Loucy (cell line): ENCODE measurements at regions not wholly inside any gene's neighbourhood (a gene's known extent, or its start where the extent isn't known, plus 50 kb on each side); places are given as distances from the start of the nearest gene placed in this dataset.
"Not testable (repeated sequence)": the region's sequence is repeated elsewhere in the genome, so short reads cannot be mapped to it uniquely, and the experiment has no call there.

Experiments
- H2AFZ ChIP-seq: fragments of 200-600 bp; sonication (generic); 2 replicates; pipeline ENCODE4 v1.6.0; 2016; ENCODE audit warnings: antibody characterized with exemption, mild to moderate bottlenecking, low read length, moderate library complexity
- H3F3A ChIP-seq: fragments of 200-600 bp; 2 replicates; pipeline ENCODE4 v1.6.0; 2016; ENCODE audit warnings: antibody characterized with exemption, low read depth, mild to moderate bottlenecking
- H3K27me3 ChIP-seq: fragments of 200-600 bp; sonication (generic); 2 replicates; pipeline ENCODE4 v1.6.1; 2014; ENCODE audit warnings: low read length, mild to moderate bottlenecking; ENCODE audit not compliant: insufficient read depth, poor library complexity, severe bottlenecking
- H3K36me3 ChIP-seq: fragments of 200-600 bp; sonication (generic); 2 replicates; pipeline ENCODE4 v1.6.1; 2016; ENCODE audit warnings: low read length; ENCODE audit not compliant: insufficient read depth
- H3K4me1 ChIP-seq: fragments of 200-600 bp; sonication (generic); 2 replicates; pipeline ENCODE4 v1.5.1; 2014; ENCODE audit warnings: low read length, mild to moderate bottlenecking; ENCODE audit not compliant: insufficient read depth, poor library complexity, severe bottlenecking
- H3K4me2 ChIP-seq: fragments of 200-600 bp; sonication (generic); 2 replicates; pipeline ENCODE4 v1.6.0; 2014; ENCODE audit warnings: antibody characterized with exemption, low read length, low read depth, mild to moderate bottlenecking; ENCODE audit not compliant: poor library complexity, severe bottlenecking
- H3K4me3 ChIP-seq: fragments of 200-600 bp; sonication (generic); 2 replicates; pipeline ENCODE4 v1.5.1; 2014; ENCODE audit warnings: low read length, mild to moderate bottlenecking, mixed read lengths; ENCODE audit not compliant: poor library complexity, severe bottlenecking
- H3K79me2 ChIP-seq: fragments of 200-600 bp; sonication (generic); 2 replicates; pipeline ENCODE4 v1.6.1; 2014; ENCODE audit warnings: low read length; ENCODE audit not compliant: insufficient read depth
- H3K9ac ChIP-seq: fragments of 200-600 bp; sonication (generic); 2 replicates; pipeline ENCODE4 v1.6.0; 2014; ENCODE audit warnings: mild to moderate bottlenecking, low read depth, low read length, moderate library complexity; ENCODE audit not compliant: poor library complexity, severe bottlenecking
- H3K9me2 ChIP-seq: fragments of 200-600 bp; sonication (generic); replicated peaks from 2 replicates; pipeline ENCODE4 v1.6.1; 2016; ENCODE audit warnings: low read depth, low read length, mixed read lengths
- H3K9me3 ChIP-seq: fragments of 200-600 bp; sonication (generic); 2 replicates; pipeline ENCODE4 v1.6.1; 2014; ENCODE audit warnings: mild to moderate bottlenecking, antibody characterized with exemption, low read length, low read depth; ENCODE audit not compliant: insufficient read depth
- H4K20me1 ChIP-seq: fragments of 200-600 bp; sonication (generic); 2 replicates; pipeline ENCODE4 v1.6.0; 2014; ENCODE audit warnings: antibody characterized with exemption, low read length, mild to moderate bottlenecking; ENCODE audit not compliant: insufficient read depth, poor library complexity, severe bottlenecking
- CTCF ChIP-seq: fragments of 200-600 bp; sonication (generic); conservative IDR thresholded peaks from 2 replicates; pipeline ENCODE4 v1.5.1; 2014; ENCODE audit warnings: mild to moderate bottlenecking, antibody characterized with exemption, low read length
- EZH2phosphoT487 ChIP-seq: fragments of 200-600 bp; IDR thresholded peaks from 2 replicates; pipeline ENCODE4 v1.6.1; 2018; ENCODE audit warnings: antibody characterized with exemption, mild to moderate bottlenecking, moderate library complexity, borderline replicate concordance

- H4K20me1 ChIP-seq = no peaks in the 10 kb centered on the region
- H3K9ac ChIP-seq = no peak overlapping the region
- no peaks in the 10 kb centered on the region for H3F3A ChIP-seq
- H3K4me1 ChIP-seq = no peaks in the 10 kb centered on the region
- H3K79me2 ChIP-seq = no peaks in the 10 kb centered on the region
- no peak for TF ChIP-seq CTCF
- no peaks in the 10 kb centered on the region for H3K27me3 ChIP-seq
- H3K4me3 ChIP-seq = no peak overlapping the region
- no peaks in the 10 kb centered on the region for H3K9me3 ChIP-seq
- H3K9me2 ChIP-seq = no peaks in the 10 kb centered on the region
- H2AFZ ChIP-seq = no peak overlapping the region
- H3K4me2 ChIP-seq = no peak overlapping the region
- H3K36me3 ChIP-seq = no peaks in the 10 kb centered on the region
Measured at GRCh38 chr11:21986361-21986760, 206.5 kb upstream of the ANO5 start.

GRCh38 chr11:21987261-21987660 is 205.6 kb upstream of the ANO5 start:
- H2AFZ ChIP-seq = no peak overlapping the region
- H3K27me3 ChIP-seq = no peaks in the 10 kb centered on the region
- no peak overlapping the region for H3K4me3 ChIP-seq
- H3K4me2 ChIP-seq = no peak overlapping the region
- H3K36me3 ChIP-seq = no peaks in the 10 kb centered on the region
- H3K4me1 ChIP-seq = no peaks in the 10 kb centered on the region
- H3F3A ChIP-seq = no peaks in the 10 kb centered on the region
- no peaks in the 10 kb centered on the region for H4K20me1 ChIP-seq
- no peaks in the 10 kb centered on the region for H3K79me2 ChIP-seq
- no peaks in the 10 kb centered on the region for H3K9me2 ChIP-seq
- no peak overlapping the region for H3K9ac ChIP-seq
- TF ChIP-seq CTCF = no peak
- TF ChIP-seq EZH2phosphoT487 = no peak
- no peaks in the 10 kb centered on the region for H3K9me3 ChIP-seq

GRCh38 chr11:21988477-21988876 is 204.4 kb upstream of the ANO5 start:
- Histone ChIP-seq H3K79me2 (no peaks in the 10 kb centered on the region), H2AFZ (no peak overlapping the region), H3K9ac (no peak overlapping the region), H3K4me2 (no peak overlapping the region), H3K9me2 (no peaks in the 10 kb centered on the region), H3K4me3 (no peak overlapping the region), H3K9me3 (no peaks in the 10 kb centered on the region), H3K4me1 (no peaks in the 10 kb centered on the region), H4K20me1 (no peaks in the 10 kb centered on the region), H3K27me3 (no peaks in the 10 kb centered on the region), H3F3A (no peaks in the 10 kb centered on the region), H3K36me3 (no peaks in the 10 kb centered on the region)
- no peak for TF ChIP-seq CTCF
- TF ChIP-seq EZH2phosphoT487 = no peak

- not testable (repeated sequence) for H3K4me3 ChIP-seq, H2AFZ ChIP-seq, H3K27me3 ChIP-seq, H3F3A ChIP-seq, H3K9me2 ChIP-seq, H3K4me1 ChIP-seq, H3K4me2 ChIP-seq, H3K9me3 ChIP-seq, H3K79me2 ChIP-seq, H4K20me1 ChIP-seq, H3K36me3 ChIP-seq, H3K9ac ChIP-seq
Measured at GRCh38 chr11:22001803-22002202, 191.1 kb upstream of the ANO5 start.
